ENCODE measurements at regions not wholly inside any gene's neighbourhood (a gene's known extent, or its start where the extent isn't known, plus 50 kb on each side); places are given as distances from the start of the nearest gene placed in this dataset.
A peak's percentile ranks its signal among the peaks of the same experiment; 100 is the strongest.

- intact Hi-C loops (cut with DNase I): no loop called here
- Histone ChIP-seq H3K27ac (no peak overlapping the region), H3K4me3 (replicated peaks in 1 of 3) (no peak overlapping the region), H3K4me1 (peaks cover 3 to 6% of the 10 kb centered on the region in 2 donors), H3K27me3 (no peaks in the 10 kb centered on the region), H3K36me3 (no peaks in the 10 kb centered on the region), H3K9me3 (no peaks in the 10 kb centered on the region)
- TF ChIP-seq POLR2A (IDR thresholded peaks at IDR 0.05): no peak
- TF ChIP-seq CTCF (IDR thresholded peaks at IDR 0.05): no peak
- 71 to 76% methylated on average over 5 of the region's 5 CpGs for WGBS, 2 donors
- DNase-seq: peak in 1 of 2 donors; percentile 37
Measured at GRCh38 chr2:19048593-19049266, 309.7 kb downstream of the OSR1 start.

- TF ChIP-seq POLR2A (IDR thresholded peaks at IDR 0.05) (no peak), CTCF (IDR thresholded peaks at IDR 0.05) (no peak)
- intact Hi-C loops (cut with DNase I): no loop called here
- no peaks in the 10 kb centered on the region for H3K9me3 ChIP-seq
- no peak overlapping the region for H3K27ac ChIP-seq
- DNase-seq: no peak
- peaks cover 8 to 10% of the 10 kb centered on the region in 2 donors for H3K4me1 ChIP-seq
- no peaks in the 10 kb centered on the region for H3K36me3 ChIP-seq
- no peak overlapping the region for H3K4me3 ChIP-seq (replicated peaks in 1 of 3)
- H3K27me3 ChIP-seq: no peaks in the 10 kb centered on the region
- WGBS, 2 donors: 80 to 81% methylated on average over 4 of the region's 4 CpGs
Measured at GRCh38 chr2:19046986-19047780, 311.2 kb downstream of the OSR1 start.

GRCh38 chr2:19045151-19045550, 313.3 kb downstream of the OSR1 start:
- TF ChIP-seq CTCF (IDR thresholded peaks at IDR 0.05): no peak
- TF ChIP-seq POLR2A (IDR thresholded peaks at IDR 0.05): no peak
- Histone ChIP-seq H3K9me3 (no peaks in the 10 kb centered on the region), H3K36me3 (no peaks in the 10 kb centered on the region), H3K4me1 (peaks cover 8 to 10% of the 10 kb centered on the region in 2 donors), H3K27ac (no peak overlapping the region), H3K4me3 (replicated peaks in 1 of 3) (no peak overlapping the region), H3K27me3 (no peaks in the 10 kb centered on the region)
- WGBS, 2 donors: 69 to 81% methylated on average over 4 of the region's 4 CpGs
- intact Hi-C loops (cut with DNase I): no loop called here
- DNase-seq: no peak

GRCh38 chr2:19043893-19044292, 314.5 kb downstream of the OSR1 start:
- H3K4me1 ChIP-seq: peaks cover 8 to 9% of the 10 kb centered on the region in 2 donors
- TF ChIP-seq POLR2A (IDR thresholded peaks at IDR 0.05) (no peak), CTCF (IDR thresholded peaks at IDR 0.05) (no peak)
- WGBS, 2 donors: 81 to 83% methylated on average over 2 of the region's 2 CpGs
- no peak overlapping the region for H3K27ac ChIP-seq
- DNase-seq: no peak
- H3K9me3 ChIP-seq: no peaks in the 10 kb centered on the region
- intact Hi-C loops (cut with DNase I): no loop called here
- H3K36me3 ChIP-seq: no peaks in the 10 kb centered on the region
- H3K4me3 ChIP-seq (replicated peaks in 1 of 3): no peak overlapping the region
- no peaks in the 10 kb centered on the region for H3K27me3 ChIP-seq

- no peak overlapping the region for H3K4me3 ChIP-seq (replicated peaks in 1 of 3)
- no peak for DNase-seq
- H3K27me3 ChIP-seq: no peaks in the 10 kb centered on the region
- peaks cover 8 to 11% of the 10 kb centered on the region in 2 donors for H3K4me1 ChIP-seq
- intact Hi-C loops (cut with DNase I): no loop called here
- TF ChIP-seq POLR2A (IDR thresholded peaks at IDR 0.05): no peak
- no peak for TF ChIP-seq CTCF (IDR thresholded peaks at IDR 0.05)
- 80 to 81% methylated on average over 5 of the region's 5 CpGs for WGBS, 2 donors
- no peak overlapping the region for H3K27ac ChIP-seq
- no peaks in the 10 kb centered on the region for H3K36me3 ChIP-seq
- H3K9me3 ChIP-seq: no peaks in the 10 kb centered on the region
Measured at GRCh38 chr2:19041434-19042041, 316.9 kb downstream of the OSR1 start.

All from thyroid gland (tissue), 4 donors.